ENCODE measurements at regions not wholly inside any gene's neighbourhood (a gene's known extent, or its start where the extent isn't known, plus 50 kb on each side); places are given as distances from the start of the nearest gene placed in this dataset.

GRCh38 chr13:63011996-63012395 lies 1596.3 kb upstream of the PCDH20 start:
- TF ChIP-seq EP300 (IDR thresholded peaks at IDR 0.05) (no peak), CTCF (IDR thresholded peaks at IDR 0.05) (no peak), POLR2A (IDR thresholded peaks at IDR 0.05) (no peak), POLR2AphosphoS5 (IDR thresholded peaks at IDR 0.05) (no peak)

DNA sequence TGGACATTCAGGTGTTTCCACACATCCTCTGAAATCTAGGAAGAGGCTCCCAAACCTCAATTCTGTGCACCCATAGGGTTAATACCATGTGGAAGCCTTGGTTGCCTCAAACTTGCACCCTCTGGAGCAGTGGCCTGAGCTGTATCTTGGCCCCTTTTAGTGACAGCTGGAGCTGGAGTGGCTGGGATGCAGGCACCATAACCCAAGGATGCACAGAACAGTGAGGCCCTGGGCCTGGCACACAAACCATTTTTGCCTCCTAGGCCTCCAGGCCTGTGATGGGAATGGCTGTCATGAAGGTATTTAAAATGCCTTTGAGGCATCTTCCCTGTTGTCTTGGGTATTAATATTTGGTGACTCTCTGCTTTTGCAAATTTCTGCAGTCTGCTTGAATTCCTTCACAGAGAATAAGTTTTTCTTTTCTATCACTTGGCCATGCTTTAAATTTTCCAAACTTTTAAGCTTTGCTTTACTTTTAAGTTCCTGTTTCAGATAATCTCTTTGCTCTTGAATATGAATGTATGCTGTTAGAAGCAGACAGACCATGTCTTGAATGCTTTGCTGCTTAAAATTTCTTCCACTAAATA lies 1594.5 kb upstream of the PCDH20 start:
- TF ChIP-seq POLR2AphosphoS5 (IDR thresholded peaks at IDR 0.05) (no peak), EP300 (IDR thresholded peaks at IDR 0.05) (no peak), CTCF (IDR thresholded peaks at IDR 0.05) (no peak), POLR2A (IDR thresholded peaks at IDR 0.05) (no peak)
- Histone ChIP-seq H3K4me3 (no peak overlapping the region), H3K4me1 (no peaks in the 10 kb centered on the region), H3K9me3 (peaks cover 13% of the 10 kb centered on the region), H3K36me3 (no peaks in the 10 kb centered on the region), H3K27ac (no peak overlapping the region), H3K27me3 (no peaks in the 10 kb centered on the region)
- no peak for DNase-seq (ENCODE audit: low spot score in 2 of 2)

More at GRCh38 chr13:63011996-63012395, 1596.3 kb upstream of the PCDH20 start:
- no peak overlapping the region for H3K27ac ChIP-seq
- peaks cover 11% of the 10 kb centered on the region for H3K9me3 ChIP-seq
- no peak for DNase-seq (ENCODE audit: low spot score in 2 of 2)
- no peaks in the 10 kb centered on the region for H3K27me3 ChIP-seq
- no peaks in the 10 kb centered on the region for H3K4me1 ChIP-seq
- H3K36me3 ChIP-seq = no peaks in the 10 kb centered on the region
- WGBS = 61% methylated on average over 2 of the region's 2 CpGs
- no peak overlapping the region for H3K4me3 ChIP-seq

DNA sequence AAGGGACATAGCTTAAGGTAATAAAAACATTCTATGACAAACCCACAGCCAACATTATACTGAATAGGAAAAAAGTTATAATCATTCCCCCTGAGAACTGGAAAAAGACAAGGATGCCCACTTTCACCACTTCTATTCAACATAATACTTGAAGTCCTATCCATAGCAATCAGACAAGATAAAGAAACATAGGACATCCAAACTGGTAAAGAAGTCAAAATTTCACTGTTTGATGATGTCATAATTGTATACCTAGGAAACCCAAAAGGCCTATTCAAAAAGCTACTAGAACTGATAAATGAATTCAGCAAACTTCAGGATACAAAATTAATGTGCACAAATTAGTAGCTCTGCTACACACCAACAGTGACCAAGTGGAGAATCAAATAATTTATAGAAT lies 1590.0 kb upstream of the PCDH20 start:
- H3K4me1 ChIP-seq = no peaks in the 10 kb centered on the region
- DNase-seq (ENCODE audit: low spot score in 2 of 2) = no peak
- peaks cover 11% of the 10 kb centered on the region for H3K9me3 ChIP-seq
- H3K27me3 ChIP-seq = no peaks in the 10 kb centered on the region
- TF ChIP-seq CTCF (IDR thresholded peaks at IDR 0.05) (no peak), POLR2A (IDR thresholded peaks at IDR 0.05) (no peak), EP300 (IDR thresholded peaks at IDR 0.05) (no peak), POLR2AphosphoS5 (IDR thresholded peaks at IDR 0.05) (no peak)
- no peak overlapping the region for H3K4me3 ChIP-seq
- no peak overlapping the region for H3K27ac ChIP-seq
- no peaks in the 10 kb centered on the region for H3K36me3 ChIP-seq

GRCh38 chr13:62997696-62998095 lies 1582.0 kb upstream of the PCDH20 start:
- H3K9me3 ChIP-seq = no peaks in the 10 kb centered on the region
- no peak overlapping the region for H3K4me3 ChIP-seq
- no peaks in the 10 kb centered on the region for H3K4me1 ChIP-seq
- H3K27me3 ChIP-seq = no peaks in the 10 kb centered on the region
- DNase-seq (ENCODE audit: low spot score in 2 of 2) = no peak
- no peaks in the 10 kb centered on the region for H3K36me3 ChIP-seq
- TF ChIP-seq CTCF (IDR thresholded peaks at IDR 0.05) (no peak), EP300 (IDR thresholded peaks at IDR 0.05) (no peak), POLR2A (IDR thresholded peaks at IDR 0.05) (no peak), POLR2AphosphoS5 (IDR thresholded peaks at IDR 0.05) (no peak)
- H3K27ac ChIP-seq = no peak overlapping the region
- 65% methylated on average over 1 of the region's 1 CpG for WGBS

DNA sequence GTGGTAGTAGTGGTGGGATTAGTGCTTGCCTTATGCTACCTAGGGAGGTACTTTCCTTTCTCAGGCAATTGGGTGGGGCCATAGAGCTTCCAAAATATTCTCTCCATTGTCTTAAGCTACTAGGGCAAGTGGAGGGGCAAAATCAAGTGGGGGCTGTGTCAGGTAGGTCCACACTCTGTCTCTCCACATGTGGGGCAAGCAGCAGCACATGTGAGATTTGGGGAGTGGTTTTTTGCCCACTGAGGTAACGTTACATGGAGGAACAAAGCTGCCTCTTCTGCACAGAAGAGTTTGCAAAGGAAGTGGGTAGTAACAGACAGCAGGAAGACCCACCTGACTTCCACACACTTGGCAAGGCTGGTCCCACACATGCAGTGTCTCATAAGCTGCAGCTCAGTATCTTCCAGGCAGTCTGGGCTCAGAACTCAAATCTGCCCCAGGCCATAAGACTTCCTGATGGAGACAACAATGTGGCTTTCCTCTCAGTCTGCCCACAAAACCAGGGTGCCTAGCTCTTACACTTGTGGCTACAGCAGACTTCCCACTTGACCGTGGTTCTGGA lies 1581.5 kb upstream of the PCDH20 start:
- no peaks in the 10 kb centered on the region for H3K27me3 ChIP-seq
- TF ChIP-seq CTCF (IDR thresholded peaks at IDR 0.05) (no peak), POLR2A (IDR thresholded peaks at IDR 0.05) (no peak), EP300 (IDR thresholded peaks at IDR 0.05) (no peak), POLR2AphosphoS5 (IDR thresholded peaks at IDR 0.05) (no peak)
- WGBS = 63% methylated on average over 2 of the region's 2 CpGs
- no peaks in the 10 kb centered on the region for H3K36me3 ChIP-seq
- no peak overlapping the region for H3K4me3 ChIP-seq
- no peaks in the 10 kb centered on the region for H3K9me3 ChIP-seq
- no peaks in the 10 kb centered on the region for H3K4me1 ChIP-seq
- DNase-seq (ENCODE audit: low spot score in 2 of 2) = no peak
- H3K27ac ChIP-seq = no peak overlapping the region

Measured in suprapubic skin (tissue), 4 donors.